LNCAP (cell line): ENCODE measurements at regions not wholly inside any gene's neighbourhood (a gene's known extent, or its start where the extent isn't known, plus 50 kb on each side); places are given as distances from the start of the nearest gene placed in this dataset.

ENCODE experiments used
- CTCF ChIP-seq: fragments of 450-650 bp; IDR thresholded peaks from 2 replicates; pipeline ENCODE4 v1.5.1; 2017; ENCODE audit warnings: mild to moderate bottlenecking

GRCh38 chrX:42541554-42541953 is 236.4 kb downstream of the PPP1R2C start:
- no peak for TF ChIP-seq CTCF

- no peak for TF ChIP-seq CTCF
Measured at GRCh38 chrX:42540146-42540545, 237.8 kb downstream of the PPP1R2C start.

- no peak for TF ChIP-seq CTCF
Measured at GRCh38 chrX:42538405-42538804, 239.6 kb downstream of the PPP1R2C start.

GRCh38 chrX:42536286-42536685 is 241.7 kb downstream of the PPP1R2C start:
- TF ChIP-seq CTCF = no peak

- TF ChIP-seq CTCF = no peak
Measured at GRCh38 chrX:42535233-42535632, 242.7 kb downstream of the PPP1R2C start.

- no peak for TF ChIP-seq CTCF
Measured at GRCh38 chrX:42533761-42534160, 244.2 kb downstream of the PPP1R2C start.

- TF ChIP-seq CTCF = no peak
Measured at GRCh38 chrX:42531441-42531840, 246.5 kb downstream of the PPP1R2C start.

- TF ChIP-seq CTCF = peak; percentile 10; the same call in 1 of the 2 replicates
Measured at GRCh38 chrX:42530027-42530426, 247.9 kb downstream of the PPP1R2C start.
